Suprapubic skin (tissue), 4 donors: ENCODE measurements at regions not wholly inside any gene's neighbourhood (a gene's known extent, or its start where the extent isn't known, plus 50 kb on each side); places are given as distances from the start of the nearest gene placed in this dataset.

ENCODE experiments used
- DNase-seq, 2 donors: peaks; one replicate each; pipeline ENCODE4 v3.0.0-alpha.2; 2019; ENCODE audit warnings: low spot score in 2 of 2
- H3K27ac ChIP-seq: fragments of 200-600 bp; sonication (generic); one replicate; pipeline ENCODE4 v1.5.1; 2019
- H3K27me3 ChIP-seq: fragments of 200-600 bp; sonication (generic); one replicate; pipeline ENCODE4 v1.5.1; 2019
- H3K36me3 ChIP-seq: fragments of 200-600 bp; sonication (generic); one replicate; pipeline ENCODE4 v1.5.1; 2019
- H3K4me1 ChIP-seq: fragments of 200-600 bp; sonication (generic); one replicate; pipeline ENCODE4 v1.5.1; 2019
- H3K4me3 ChIP-seq: fragments of 200-600 bp; sonication (generic); one replicate; pipeline ENCODE4 v1.5.1; 2019; ENCODE audit warnings: mild to moderate bottlenecking
- H3K9me3 ChIP-seq: fragments of 200-600 bp; sonication (generic); one replicate; pipeline ENCODE4 v1.5.1; 2019
- EP300 ChIP-seq: sonication (generic); formaldehyde crosslinking; IDR thresholded peaks from one replicate; pipeline ENCODE4 v1.6.1; 2017; ENCODE audit warnings: antibody characterized with exemption
- POLR2A ChIP-seq, 2 donors: fragments of 450-650 bp; IDR thresholded peaks; one replicate each; pipeline ENCODE4 v1.6.1; 2017; ENCODE audit warnings: antibody characterized with exemption in 2 of 2, mild to moderate bottlenecking in 2 of 2, moderate library complexity in 2 of 2
- POLR2AphosphoS5 ChIP-seq, 3 donors: sonication (generic); formaldehyde crosslinking; IDR thresholded peaks; one replicate each; pipeline ENCODE4 v1.6.1; 2017; ENCODE audit warnings: antibody characterized with exemption in 3 of 3
- WGBS: methylation state at CpG from one replicate; pipeline ENCODE4 v1.1.5; 2018; 5-methylcytosine and 5-hydroxymethylcytosine counted together
- TF ChIP-seq, protein P1 (sequence below), 2 donors: fragments of 200-600 bp in 1 of 2; fragments of 450-650 bp in 1 of 2; sonication (generic) in 1 of 2; IDR thresholded peaks; one replicate each; pipeline ENCODE4 v1.5.1; 2016 to 2019; ENCODE audit warnings: antibody characterized with exemption in 2 of 2, mild to moderate bottlenecking in 1 of 2, moderate library complexity in 1 of 2

DNA sequence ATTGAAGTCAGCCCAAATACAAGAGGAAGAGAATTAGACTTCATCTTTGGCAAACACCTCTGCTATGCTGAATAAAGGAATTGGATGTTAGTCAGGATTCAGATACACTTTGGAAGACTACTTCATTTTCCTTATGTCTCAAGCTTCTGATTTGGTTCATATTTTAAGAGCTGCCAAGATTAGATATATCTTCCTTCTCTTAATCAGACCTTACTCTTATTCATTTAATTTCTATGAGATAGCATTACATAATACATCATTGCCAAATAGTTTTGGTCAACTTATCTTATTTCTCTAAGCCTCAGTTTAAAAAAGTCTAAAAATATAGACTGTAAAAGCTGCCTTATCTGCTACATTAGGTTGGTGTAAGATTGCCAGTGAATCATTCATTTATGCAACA is 330.6 kb upstream of the NAV3 start:
- no peaks in the 10 kb centered on the region for H3K9me3 ChIP-seq
- DNase-seq: no peak
- no peaks in the 10 kb centered on the region for H3K36me3 ChIP-seq
- no peak overlapping the region for H3K27ac ChIP-seq
- no peaks in the 10 kb centered on the region for H3K4me1 ChIP-seq
- no peaks in the 10 kb centered on the region for H3K27me3 ChIP-seq
- H3K4me3 ChIP-seq: no peak overlapping the region
- TF ChIP-seq POLR2AphosphoS5 (IDR thresholded peaks at IDR 0.05) (no peak), EP300 (no peak), POLR2A (IDR thresholded peaks at IDR 0.05) (no peak)

- Histone ChIP-seq H3K36me3 (no peaks in the 10 kb centered on the region), H3K4me3 (no peak overlapping the region), H3K27ac (no peak overlapping the region), H3K9me3 (no peaks in the 10 kb centered on the region), H3K27me3 (no peaks in the 10 kb centered on the region), H3K4me1 (no peaks in the 10 kb centered on the region)
- WGBS: 75% methylated on average over 1 of the region's 1 CpG
- TF ChIP-seq POLR2A (IDR thresholded peaks at IDR 0.05) (no peak), POLR2AphosphoS5 (IDR thresholded peaks at IDR 0.05) (no peak), EP300 (no peak)
- TF ChIP-seq, protein P1, sequence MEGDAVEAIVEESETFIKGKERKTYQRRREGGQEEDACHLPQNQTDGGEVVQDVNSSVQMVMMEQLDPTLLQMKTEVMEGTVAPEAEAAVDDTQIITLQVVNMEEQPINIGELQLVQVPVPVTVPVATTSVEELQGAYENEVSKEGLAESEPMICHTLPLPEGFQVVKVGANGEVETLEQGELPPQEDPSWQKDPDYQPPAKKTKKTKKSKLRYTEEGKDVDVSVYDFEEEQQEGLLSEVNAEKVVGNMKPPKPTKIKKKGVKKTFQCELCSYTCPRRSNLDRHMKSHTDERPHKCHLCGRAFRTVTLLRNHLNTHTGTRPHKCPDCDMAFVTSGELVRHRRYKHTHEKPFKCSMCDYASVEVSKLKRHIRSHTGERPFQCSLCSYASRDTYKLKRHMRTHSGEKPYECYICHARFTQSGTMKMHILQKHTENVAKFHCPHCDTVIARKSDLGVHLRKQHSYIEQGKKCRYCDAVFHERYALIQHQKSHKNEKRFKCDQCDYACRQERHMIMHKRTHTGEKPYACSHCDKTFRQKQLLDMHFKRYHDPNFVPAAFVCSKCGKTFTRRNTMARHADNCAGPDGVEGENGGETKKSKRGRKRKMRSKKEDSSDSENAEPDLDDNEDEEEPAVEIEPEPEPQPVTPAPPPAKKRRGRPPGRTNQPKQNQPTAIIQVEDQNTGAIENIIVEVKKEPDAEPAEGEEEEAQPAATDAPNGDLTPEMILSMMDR (IDR thresholded peaks at IDR 0.05): no peak
- no peak for DNase-seq
Observed at GRCh38 chr12:77497647-77498046, 333.0 kb upstream of the NAV3 start.

GRCh38 chr12:77496714-77497113 is 334.0 kb upstream of the NAV3 start:
- no peak for DNase-seq
- TF ChIP-seq, protein P1 (IDR thresholded peaks at IDR 0.05): no peak
- TF ChIP-seq EP300 (no peak), POLR2AphosphoS5 (IDR thresholded peaks at IDR 0.05) (no peak), POLR2A (IDR thresholded peaks at IDR 0.05) (no peak)
- Histone ChIP-seq H3K9me3 (no peaks in the 10 kb centered on the region), H3K4me3 (no peak overlapping the region), H3K27me3 (no peaks in the 10 kb centered on the region), H3K4me1 (no peaks in the 10 kb centered on the region), H3K36me3 (no peaks in the 10 kb centered on the region), H3K27ac (no peak overlapping the region)
- WGBS: 94% methylated on average over 5 of the region's 5 CpGs

GRCh38 chr12:77494296-77494695 is 336.4 kb upstream of the NAV3 start:
- no peak overlapping the region for H3K4me3 ChIP-seq
- no peaks in the 10 kb centered on the region for H3K9me3 ChIP-seq
- no peaks in the 10 kb centered on the region for H3K36me3 ChIP-seq
- no peaks in the 10 kb centered on the region for H3K4me1 ChIP-seq
- H3K27me3 ChIP-seq: no peaks in the 10 kb centered on the region
- TF ChIP-seq, protein P1 (IDR thresholded peaks at IDR 0.05): no peak
- TF ChIP-seq EP300: no peak
- TF ChIP-seq POLR2A (IDR thresholded peaks at IDR 0.05): no peak
- TF ChIP-seq POLR2AphosphoS5 (IDR thresholded peaks at IDR 0.05): no peak
- WGBS: 85% methylated on average over 3 of the region's 3 CpGs
- no peak for DNase-seq
- no peak overlapping the region for H3K27ac ChIP-seq

DNA sequence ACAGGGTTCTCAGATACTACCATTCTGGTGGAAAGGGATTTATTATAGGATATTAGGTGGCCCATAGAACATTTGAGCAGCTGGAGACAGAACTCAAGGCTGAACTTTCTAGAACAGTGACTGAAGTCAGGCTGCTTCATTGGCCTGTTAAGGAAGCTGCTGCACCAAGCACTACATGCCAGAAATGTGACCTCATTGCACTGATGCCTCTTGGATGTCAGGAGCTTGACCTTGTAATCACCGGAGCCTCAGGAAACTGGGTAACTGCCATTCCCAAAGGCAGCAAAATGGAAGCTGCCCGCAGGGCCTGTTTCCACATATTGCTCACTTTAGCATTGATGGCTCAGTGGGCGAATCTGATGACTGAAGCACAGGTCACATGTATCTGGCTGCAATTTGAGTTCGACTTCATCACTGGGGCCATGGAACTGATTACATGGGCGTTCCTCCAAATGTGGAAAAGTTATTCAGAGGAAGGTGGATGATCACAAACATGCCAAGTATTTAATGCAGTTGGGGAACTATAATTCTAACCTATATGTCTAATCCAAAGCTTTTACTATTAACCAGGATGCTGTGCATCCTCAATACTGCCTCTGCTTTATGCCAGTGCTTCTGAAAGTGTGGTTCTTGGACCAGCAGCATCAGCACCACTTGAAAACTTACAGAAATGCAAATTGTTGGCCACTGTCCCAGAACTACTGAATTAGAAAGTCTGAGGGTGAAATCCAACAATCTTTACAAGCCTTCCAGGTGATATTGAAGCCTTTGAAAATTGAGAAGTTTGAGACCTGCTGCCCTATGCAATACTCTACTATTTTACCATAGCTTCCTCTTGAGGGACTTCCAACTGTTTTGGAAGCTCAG is 337.2 kb upstream of the NAV3 start:
- Histone ChIP-seq H3K4me3 (no peak overlapping the region), H3K9me3 (no peaks in the 10 kb centered on the region), H3K36me3 (no peaks in the 10 kb centered on the region), H3K27me3 (no peaks in the 10 kb centered on the region), H3K4me1 (no peaks in the 10 kb centered on the region), H3K27ac (no peak overlapping the region)
- TF ChIP-seq, protein P1 (IDR thresholded peaks at IDR 0.05): no peak
- TF ChIP-seq POLR2A (IDR thresholded peaks at IDR 0.05) (no peak), EP300 (no peak), POLR2AphosphoS5 (IDR thresholded peaks at IDR 0.05) (no peak)
- 75% methylated on average over 5 of the region's 5 CpGs for whole genome bisulfite sequencing
- no peak for DNase-seq
